Body of pancreas (tissue), 4 donors: ENCODE measurements at regions not wholly inside any gene's neighbourhood (a gene's known extent, or its start where the extent isn't known, plus 50 kb on each side); places are given as distances from the start of the nearest gene placed in this dataset.

Experiments used
- CTCF ChIP-seq, 7 experiments: fragments of 450-650 bp in 4 of 7; fragments of 200-600 bp in 3 of 7; sonication (generic) in 3 of 7; IDR thresholded peaks; one replicate each; pipeline ENCODE4 v1.5.1; 2016 to 2019; ENCODE audit warnings: antibody characterized with exemption in 7 of 7
- POLR2A ChIP-seq, 3 donors: fragments of 450-650 bp; IDR thresholded peaks; one replicate each; pipeline ENCODE4 v1.6.1; 2016; ENCODE audit warnings: antibody characterized with exemption in 3 of 3, mild to moderate bottlenecking in 2 of 3

GRCh38 chr7:156019776-156020565 is 207.7 kb upstream of the SHH start:
- no peak for TF ChIP-seq CTCF (IDR thresholded peaks at IDR 0.05)
- TF ChIP-seq POLR2A (IDR thresholded peaks at IDR 0.05): no peak
